Spleen (tissue), 11 donors: ENCODE measurements at regions not wholly inside any gene's neighbourhood (a gene's known extent, or its start where the extent isn't known, plus 50 kb on each side); places are given as distances from the start of the nearest gene placed in this dataset.

ENCODE experiments used
- DNase-seq: peaks from one replicate; pipeline ENCODE4 v3.0.0-alpha.2; 2020
- H3K27ac ChIP-seq, 8 donors: fragments of 200-600 bp; sonication (generic) in 7 of 8; 1 replicate in 4 of 8; 2 replicates in 4 of 8; pipeline versions ENCODE4 v1.5.0 to v1.8.0; 2016 to 2021; ENCODE audit warnings: inconsistent platforms in 4 of 8, mild to moderate bottlenecking in 4 of 8, moderate library complexity in 1 of 8
- H3K27me3 ChIP-seq, 7 donors: fragments of 200-600 bp; sonication (generic) in 6 of 7; replicated peaks in 1 of 7; 1 replicate in 4 of 7; 2 replicates in 3 of 7; pipeline versions ENCODE4 v1.5.0 to v1.8.0; 2016 to 2021; ENCODE audit warnings: inconsistent platforms in 3 of 7, mild to moderate bottlenecking in 1 of 7
- H3K36me3 ChIP-seq, 6 donors: fragments of 200-600 bp; sonication (generic) in 5 of 6; 1 replicate in 4 of 6; 2 replicates in 2 of 6; pipeline versions ENCODE4 v1.5.0 to v1.8.0; 2016 to 2021; ENCODE audit warnings: inconsistent platforms in 2 of 6
- H3K4me1 ChIP-seq, 6 donors: fragments of 200-600 bp; sonication (generic) in 5 of 6; 1 replicate in 3 of 6; 2 replicates in 3 of 6; pipeline versions ENCODE4 v1.5.0 to v1.8.0; 2016 to 2021; ENCODE audit warnings: inconsistent platforms in 3 of 6
- H3K4me3 ChIP-seq, 8 donors: fragments of 200-600 bp; sonication (generic) in 7 of 8; 1 replicate in 4 of 8; 2 replicates in 4 of 8; pipeline versions ENCODE4 v1.5.0 to v1.8.0; 2016 to 2021; ENCODE audit warnings: inconsistent platforms in 4 of 8, mild to moderate bottlenecking in 4 of 8, moderate library complexity in 2 of 8
- H3K9me3 ChIP-seq, 8 donors: fragments of 200-600 bp; sonication (generic) in 7 of 8; 1 replicate in 4 of 8; 2 replicates in 4 of 8; pipeline versions ENCODE4 v1.5.0 to v1.8.0; 2016 to 2021; ENCODE audit warnings: inconsistent platforms in 4 of 8
- CTCF ChIP-seq, 11 experiments: fragments of 200-600 bp in 7 of 11; fragments of 450-650 bp in 4 of 11; sonication (generic) in 4 of 11; IDR thresholded peaks in 8 of 11; conservative IDR thresholded peaks in 3 of 11; 1 replicate in 7 of 11; 2 replicates in 4 of 11; pipeline versions ENCODE4 v1.4.0 to v1.8.0; 2016 to 2021; ENCODE audit warnings: antibody characterized with exemption in 11 of 11, inconsistent platforms in 4 of 11, mild to moderate bottlenecking in 1 of 11
- POLR2A ChIP-seq, 3 donors: fragments of 450-650 bp; IDR thresholded peaks; one replicate each; pipeline ENCODE4 v1.5.1; 2017; ENCODE audit warnings: antibody characterized with exemption in 3 of 3, mild to moderate bottlenecking in 1 of 3
- POLR2AphosphoS5 ChIP-seq, 3 donors: sonication (generic); formaldehyde crosslinking; IDR thresholded peaks; one replicate each; pipeline ENCODE4 v1.5.1; 2017; ENCODE audit warnings: antibody characterized with exemption in 3 of 3
- WGBS, 5 donors: extraction: QIAGEN DNeasy Blood & Tissue Kit in 3 of 5; methylation state at CpG; one replicate each; pipeline versions ENCODE4 v1.1.5 to v1.1.7; 2013 to 2018; 5-methylcytosine and 5-hydroxymethylcytosine counted together
- intact Hi-C: fragments of 100-400 bp; cut with DNase I; formaldehyde crosslinking; loops from one replicate; pipeline ENCODE4 v1.15.0; 2023; ENCODE audit warnings: low total_unique reads
- donor health status: healthy with polysubstance abuse.
- donor health status: DM: no; HTN: no; CAD: no; lungs with moderate emphysema.
- donor health status: DM: no; HTN: no; CAD: no.
- donor health status: Bipolar disorder and iron deficiency.
- donor health status: healthy.
- donor health status: DM: no; HTN: no; CAD: no.
- donor health status: DM: yes; HTN: yes; CAD: no.

- no peak overlapping the region for H3K4me3 ChIP-seq
- no peak for DNase-seq
- H3K27ac ChIP-seq = no peak overlapping the region
- WGBS, 5 donors = 54 to 88% (median 78%) methylated on average over 1 of the region's 1 CpG
- no peaks in the 10 kb centered on the region for H3K36me3 ChIP-seq
- intact Hi-C loops = no loop called here
- H3K4me1 ChIP-seq = no peaks in the 10 kb centered on the region
- no peak for TF ChIP-seq POLR2A (IDR thresholded peaks at IDR 0.05)
- no peak for TF ChIP-seq POLR2AphosphoS5 (IDR thresholded peaks at IDR 0.05)
- no peak for TF ChIP-seq CTCF (IDR thresholded peaks at IDR 0.05 in 8 of 11, conservative IDR thresholded peaks at IDR 0.05 in 3 of 11)
- peaks cover 0 to 15% (median 2%) of the 10 kb centered on the region in 8 donors for H3K9me3 ChIP-seq
- H3K27me3 ChIP-seq = no peaks in the 10 kb centered on the region
Observed at GRCh38 chr4:175470131-175470530, 341.9 kb downstream of the GPM6A start.

GRCh38 chr4:175480404-175480803 is 331.7 kb downstream of the GPM6A start:
- Histone ChIP-seq H3K9me3 (no peaks in the 10 kb centered on the region), H3K36me3 (no peaks in the 10 kb centered on the region)

GRCh38 chr4:175499735-175500352 is 312.2 kb downstream of the GPM6A start:
- no peak overlapping the region for H3K4me3 ChIP-seq
- H3K4me1 ChIP-seq = no peaks in the 10 kb centered on the region
- intact Hi-C loops = no loop called here
- no peak overlapping the region for H3K27ac ChIP-seq
- peaks cover 0 to 30% (median 18%) of the 10 kb centered on the region in 8 donors for H3K9me3 ChIP-seq
- 87 to 97% (median 89%) methylated on average over 3 to 5 of the region's 5 CpGs for WGBS, 5 donors
- no peaks in the 10 kb centered on the region for H3K27me3 ChIP-seq
- DNase-seq = no peak
- no peak for TF ChIP-seq CTCF (IDR thresholded peaks at IDR 0.05 in 8 of 11, conservative IDR thresholded peaks at IDR 0.05 in 3 of 11)
- no peak for TF ChIP-seq POLR2A (IDR thresholded peaks at IDR 0.05)
- no peak for TF ChIP-seq POLR2AphosphoS5 (IDR thresholded peaks at IDR 0.05)
- H3K36me3 ChIP-seq = no peaks in the 10 kb centered on the region

More at GRCh38 chr4:175480404-175480803, 331.7 kb downstream of the GPM6A start:
- Histone ChIP-seq H3K27ac (no peak overlapping the region), H3K4me1 (no peaks in the 10 kb centered on the region), H3K4me3 (no peak overlapping the region), H3K27me3 (no peaks in the 10 kb centered on the region)
- 32 to 36% (median 35%) methylated on average over 2 of the region's 2 CpGs for WGBS, 5 donors
- no peak for DNase-seq
- TF ChIP-seq POLR2AphosphoS5 (IDR thresholded peaks at IDR 0.05) (no peak), POLR2A (IDR thresholded peaks at IDR 0.05) (no peak), CTCF (IDR thresholded peaks at IDR 0.05 in 8 of 11, conservative IDR thresholded peaks at IDR 0.05 in 3 of 11) (no peak)
- intact Hi-C loops = no loop called here

GRCh38 chr4:175504318-175504717 is 307.7 kb downstream of the GPM6A start:
- Histone ChIP-seq H3K27ac (no peak overlapping the region), H3K27me3 (no peaks in the 10 kb centered on the region), H3K4me1 (no peaks in the 10 kb centered on the region), H3K9me3 (peaks cover 0 to 16% (median 6%) of the 10 kb centered on the region in 8 donors), H3K36me3 (no peaks in the 10 kb centered on the region), H3K4me3 (no peak overlapping the region)
- intact Hi-C loops = no loop called here
- no peak for DNase-seq
- no peak for TF ChIP-seq POLR2A (IDR thresholded peaks at IDR 0.05)
- no peak for TF ChIP-seq CTCF (IDR thresholded peaks at IDR 0.05 in 8 of 11, conservative IDR thresholded peaks at IDR 0.05 in 3 of 11)
- TF ChIP-seq POLR2AphosphoS5 (IDR thresholded peaks at IDR 0.05) = no peak
